NCI-H1092 (cell line): ENCODE measurements at regions not wholly inside any gene's neighbourhood (a gene's known extent, or its start where the extent isn't known, plus 50 kb on each side); places are given as distances from the start of the nearest gene placed in this dataset.
"Not testable (repeated sequence)": the region's sequence is repeated elsewhere in the genome, so short reads cannot be mapped to it uniquely, and the experiment has no call there.

Source experiments
- DNase-seq: peaks from one replicate; lab custom pipeline; 2025; lab: John Stamatoyannopoulos, UW

GRCh38 chr13:69649063-69649392 is 458.6 kb upstream of the ATXN8OS start:
- DNase-seq: no peak

GRCh38 chr13:69648340-69649062 is 459.1 kb upstream of the ATXN8OS start:
- DNase-seq: no peak

- DNase-seq: no peak
These were observed 463.2 kb upstream of the ATXN8OS start for GRCh38 chr13:69644447-69644846.

- no peak for DNase-seq
These were observed 465.9 kb upstream of the ATXN8OS start for GRCh38 chr13:69641773-69642172.

GRCh38 chr13:69633044-69633443 is 474.6 kb upstream of the ATXN8OS start:
- DNase-seq: no peak

GRCh38 chr13:69623973-69624372 is 483.7 kb upstream of the ATXN8OS start:
- DNase-seq: no peak

- DNase-seq: no peak
These were observed 488.0 kb upstream of the ATXN8OS start for GRCh38 chr13:69619651-69620050.

- no peak for DNase-seq
These were observed 488.8 kb upstream of the ATXN8OS start for GRCh38 chr13:69618838-69619237.

- no peak for DNase-seq
These were observed 489.2 kb upstream of the ATXN8OS start for GRCh38 chr13:69618393-69618792.

GRCh38 chr13:69617587-69617986 is 490.0 kb upstream of the ATXN8OS start:
- no peak for DNase-seq

GRCh38 chr13:69616396-69616795 is 491.2 kb upstream of the ATXN8OS start:
- DNase-seq: no peak

- DNase-seq: not testable (repeated sequence)
These were observed 492.6 kb upstream of the ATXN8OS start for GRCh38 chr13:69615055-69615454.

GRCh38 chr13:69604698-69605097 is 502.9 kb upstream of the ATXN8OS start:
- no peak for DNase-seq

GRCh38 chr13:69603144-69603853 is 504.3 kb upstream of the ATXN8OS start:
- DNase-seq: no peak

GRCh38 chr13:69601661-69602060 is 506.0 kb upstream of the ATXN8OS start:
- DNase-seq: no peak

GRCh38 chr13:69600811-69601210 is 506.8 kb upstream of the ATXN8OS start:
- no peak for DNase-seq

- no peak for DNase-seq
These were observed 510.5 kb upstream of the ATXN8OS start for GRCh38 chr13:69597088-69597487.

- no peak for DNase-seq
These were observed 512.4 kb upstream of the ATXN8OS start for GRCh38 chr13:69595181-69595580.

- no peak for DNase-seq
These were observed 516.2 kb upstream of the ATXN8OS start for GRCh38 chr13:69591437-69591836.

- DNase-seq: no peak
These were observed 517.9 kb upstream of the ATXN8OS start for GRCh38 chr13:69589531-69590235.

GRCh38 chr13:69585656-69586055 is 522.0 kb upstream of the ATXN8OS start:
- DNase-seq: no peak

GRCh38 chr13:69580255-69580654 is 527.4 kb upstream of the ATXN8OS start:
- no peak for DNase-seq

GRCh38 chr13:69579351-69579750 is 528.3 kb upstream of the ATXN8OS start:
- no peak for DNase-seq
